ENCODE measurements at regions not wholly inside any gene's neighbourhood (a gene's known extent, or its start where the extent isn't known, plus 50 kb on each side); places are given as distances from the start of the nearest gene placed in this dataset.

DNA sequence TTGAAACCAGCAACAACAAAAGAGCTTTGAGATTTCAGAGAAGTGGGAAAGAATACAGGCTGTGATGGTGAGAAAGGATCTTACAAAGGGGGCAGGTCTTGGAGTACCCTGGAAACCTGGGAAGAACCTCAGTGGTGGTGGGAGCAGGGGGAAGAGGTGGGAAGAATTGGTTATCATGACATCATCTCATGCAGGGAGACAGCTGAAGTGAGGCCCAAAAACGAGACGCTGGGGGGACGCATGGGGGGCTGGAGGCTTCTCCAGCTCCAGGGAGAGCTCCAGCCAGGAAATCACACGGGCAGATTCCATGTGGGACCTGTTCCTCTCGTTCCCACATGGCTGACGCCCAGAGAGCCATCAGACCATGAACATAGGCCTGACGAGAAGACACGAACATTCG lies 177.3 kb upstream of the RNF32 start:
- DNase-seq (ENCODE audit: extremely low read depth in 1 of 11, low read depth in 9 of 11, low spot score in 4 of 11) = no peak

DNA sequence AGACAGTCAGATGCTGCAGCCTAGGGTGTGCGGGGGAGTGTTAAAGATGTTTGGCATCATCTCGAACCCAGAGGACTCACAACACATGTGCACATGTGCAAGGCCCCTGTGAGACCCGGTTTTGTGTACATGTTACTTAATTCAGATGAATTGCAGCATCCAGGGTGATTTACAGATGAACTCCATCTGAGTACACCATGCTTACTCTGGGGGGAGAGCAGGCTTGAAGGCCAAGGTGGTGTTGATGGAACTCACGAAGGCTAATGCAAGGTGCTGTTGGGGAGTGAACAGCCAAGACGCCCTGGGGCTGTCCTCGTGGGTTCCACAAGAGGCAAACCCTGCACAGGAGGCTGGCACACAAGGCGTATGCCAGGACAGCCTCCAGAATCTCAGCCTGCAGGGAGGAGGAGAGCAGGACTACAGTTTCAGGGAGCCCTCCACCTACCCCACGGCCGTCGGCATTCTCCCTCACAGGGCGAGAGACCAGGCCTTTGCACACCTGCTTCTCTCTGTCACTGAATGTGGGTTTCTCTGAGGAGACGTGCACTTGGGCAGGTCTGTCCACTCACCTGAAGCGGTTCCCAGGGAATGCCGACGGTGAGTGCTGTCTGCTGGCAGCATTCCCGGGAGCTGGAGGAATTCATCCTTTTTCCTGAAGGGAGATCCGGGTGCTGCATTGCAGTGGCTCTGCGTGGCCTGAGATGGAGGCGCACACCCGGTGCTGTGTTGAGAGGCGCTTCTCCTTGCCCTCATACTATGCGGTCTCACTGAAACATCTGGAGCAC lies 178.5 kb upstream of the RNF32 start:
- DNase-seq (ENCODE audit: extremely low read depth in 1 of 11, low read depth in 9 of 11, low spot score in 4 of 11) = no peak

DNA sequence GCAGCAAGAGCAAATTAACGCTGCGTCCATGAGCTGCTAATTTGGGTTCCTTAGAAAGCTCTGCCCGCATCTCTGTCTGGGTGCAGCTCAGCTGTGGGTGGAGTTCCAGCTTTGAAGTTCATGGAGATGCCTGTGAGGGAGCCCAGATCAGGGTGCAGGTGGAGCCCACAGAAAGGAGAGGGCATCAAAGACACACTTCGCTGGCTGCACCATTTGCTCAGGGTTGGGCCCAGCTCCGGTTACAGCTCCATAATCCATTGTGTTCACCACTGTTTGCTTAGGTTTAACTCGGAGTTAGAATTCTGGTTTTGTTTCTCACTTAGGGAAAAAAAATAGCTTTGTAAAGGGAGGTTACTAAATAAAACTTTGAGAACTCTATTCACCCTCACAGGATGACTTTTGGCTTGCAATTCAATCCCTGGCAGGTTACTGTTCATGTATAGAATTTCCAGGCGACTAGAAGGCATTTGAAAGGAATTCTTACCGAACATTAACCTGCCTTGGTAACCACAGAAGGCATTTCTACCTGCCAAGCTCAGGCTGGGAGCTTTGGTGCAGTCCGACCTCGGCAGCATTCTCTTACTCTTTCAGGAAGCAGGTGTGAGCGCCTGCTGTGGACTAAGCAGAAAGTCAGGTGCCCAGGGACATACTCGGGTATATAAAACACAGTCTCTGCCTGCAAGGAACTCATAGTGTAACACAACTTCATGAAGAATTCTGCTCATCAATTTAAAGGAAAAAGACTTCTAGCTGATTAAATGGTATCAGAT lies 179.5 kb upstream of the RNF32 start:
- peak in 4 of 11 donors; percentile 10 to 35 (median 32) for DNase-seq (ENCODE audit: extremely low read depth in 1 of 11, low read depth in 9 of 11, low spot score in 4 of 11)

DNA sequence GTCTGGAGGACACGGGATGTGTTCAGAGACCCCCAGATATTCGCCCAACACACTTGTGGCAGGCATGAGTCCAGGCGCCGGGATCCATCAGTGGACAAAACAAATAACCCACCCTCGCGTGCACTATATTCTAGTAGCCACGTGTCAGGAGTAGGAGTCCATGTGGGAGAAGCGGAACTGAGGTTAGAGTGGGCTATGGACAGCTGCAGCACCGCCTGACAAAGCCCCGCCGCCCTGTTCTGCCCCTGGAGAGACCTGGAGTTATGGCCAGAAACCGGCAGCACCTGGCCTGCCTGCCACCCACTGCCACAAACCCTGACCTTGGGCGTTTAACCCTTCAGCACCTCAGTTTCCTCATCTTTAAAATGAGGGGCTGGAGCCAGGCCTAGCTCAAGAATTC lies 181.0 kb upstream of the RNF32 start:
- DNase-seq (ENCODE audit: extremely low read depth in 1 of 11, low read depth in 9 of 11, low spot score in 4 of 11) = no peak

- DNase-seq (ENCODE audit: extremely low read depth in 1 of 11, low read depth in 9 of 11, low spot score in 4 of 11) = no peak
Observed at GRCh38 chr7:156459067-156459466, 181.5 kb upstream of the RNF32 start.

DNA sequence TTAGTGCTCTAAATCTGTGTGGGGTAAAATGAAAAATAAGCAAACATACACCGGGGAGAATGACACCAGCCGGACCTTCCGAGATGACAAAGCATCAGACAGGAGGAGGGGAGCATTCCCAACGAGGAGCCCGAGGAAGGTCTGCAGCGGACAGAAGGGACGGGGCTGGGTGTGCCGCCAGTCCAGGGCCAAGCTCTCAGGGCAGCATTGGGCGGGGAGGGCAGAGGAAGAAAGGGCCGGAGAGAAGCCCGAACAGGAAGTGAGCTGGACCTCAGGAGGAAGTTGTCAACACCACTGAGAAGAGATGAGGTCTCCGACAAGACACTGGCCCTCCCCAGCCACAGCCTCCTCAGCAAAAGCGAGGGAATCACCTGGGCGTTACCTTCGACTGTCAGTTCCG lies 182.6 kb upstream of the RNF32 start:
- no peak for DNase-seq (ENCODE audit: extremely low read depth in 1 of 11, low read depth in 9 of 11, low spot score in 4 of 11)

DNA sequence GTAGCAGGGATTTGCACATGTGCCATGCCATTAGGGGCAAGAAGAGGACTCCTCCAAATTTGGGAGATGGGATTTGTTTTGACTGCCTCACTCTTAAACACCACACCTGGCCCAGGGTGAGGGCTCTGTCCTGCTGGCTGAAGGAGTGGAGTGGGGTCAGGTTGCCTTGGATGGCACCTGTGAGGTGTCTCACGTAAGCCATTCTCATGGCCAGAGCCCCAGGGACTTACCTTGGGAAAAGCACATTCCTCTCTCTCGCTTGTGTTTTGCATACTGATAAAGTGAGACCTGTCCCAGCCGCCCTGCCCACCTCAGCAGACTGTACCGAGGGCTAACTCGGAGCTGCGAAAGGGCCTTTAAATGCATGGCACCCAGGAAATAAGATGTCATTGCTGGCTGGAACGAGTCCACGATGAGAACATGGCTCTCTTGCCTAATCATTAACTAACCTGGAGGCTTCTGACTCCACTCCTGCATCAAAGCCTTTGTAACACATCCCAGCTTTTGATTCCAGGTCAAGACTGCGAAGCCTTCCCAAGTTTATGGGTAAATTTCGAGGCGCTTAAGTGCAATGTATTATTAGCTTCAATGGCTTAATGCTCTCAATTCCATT lies 184.0 kb upstream of the RNF32 start:
- peak in 3 of 11 donors; percentile 12 to 36 (median 26) for DNase-seq (ENCODE audit: extremely low read depth in 1 of 11, low read depth in 9 of 11, low spot score in 4 of 11)

DNA sequence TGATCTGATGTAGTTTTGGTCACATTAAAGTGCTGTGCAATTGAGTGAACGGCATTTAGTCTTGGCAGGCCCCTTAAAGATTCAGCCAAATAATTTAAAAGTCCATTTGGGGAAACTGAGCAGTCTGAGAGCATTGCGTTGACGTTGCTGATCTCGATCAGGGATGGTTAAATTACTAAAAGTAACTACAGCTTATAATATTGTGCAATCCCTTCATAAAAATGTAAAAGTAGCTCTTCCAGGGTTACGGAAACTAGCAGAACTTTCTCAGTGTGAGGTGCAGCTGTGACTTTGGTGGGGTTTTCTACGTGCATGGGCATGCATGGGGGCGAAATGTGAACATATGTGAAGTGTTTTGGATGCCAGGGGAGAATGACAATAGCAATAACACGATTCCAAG lies 184.5 kb upstream of the RNF32 start:
- no peak for DNase-seq (ENCODE audit: extremely low read depth in 1 of 11, low read depth in 9 of 11, low spot score in 4 of 11)

- DNase-seq (ENCODE audit: extremely low read depth in 1 of 11, low read depth in 9 of 11, low spot score in 4 of 11) = no peak
Observed at GRCh38 chr7:156450473-156450872, 190.1 kb upstream of the RNF32 start.

DNA sequence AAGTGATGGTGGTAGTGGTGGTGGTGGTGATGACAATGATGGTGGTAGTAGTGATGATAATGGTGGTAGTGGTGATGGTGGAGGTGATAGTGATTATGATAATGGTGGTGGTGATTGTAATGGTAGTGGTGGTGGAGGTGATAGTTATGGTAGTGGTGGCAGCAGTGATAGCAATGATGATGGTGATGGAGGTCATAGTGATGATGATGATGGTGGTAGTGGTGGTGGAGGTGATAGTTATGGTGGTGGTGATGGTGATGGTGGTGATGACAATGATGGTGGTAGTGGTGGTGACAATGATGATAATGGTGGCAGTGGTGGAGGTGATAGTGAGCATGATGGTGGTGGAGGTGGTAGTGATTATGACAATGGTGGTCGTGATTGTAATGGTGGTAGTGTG lies 191.7 kb upstream of the RNF32 start:
- no peak for DNase-seq (ENCODE audit: extremely low read depth in 1 of 11, low read depth in 9 of 11, low spot score in 4 of 11)

GRCh38 chr7:156446990-156447389 lies 193.6 kb upstream of the RNF32 start:
- no peak for DNase-seq (ENCODE audit: extremely low read depth in 1 of 11, low read depth in 9 of 11, low spot score in 4 of 11)

- no peak for DNase-seq (ENCODE audit: extremely low read depth in 1 of 11, low read depth in 9 of 11, low spot score in 4 of 11)
Observed at GRCh38 chr7:156445997-156446761, 194.4 kb upstream of the RNF32 start.

GRCh38 chr7:156442516-156442915 lies 198.1 kb upstream of the RNF32 start:
- no peak for DNase-seq (ENCODE audit: extremely low read depth in 1 of 11, low read depth in 9 of 11, low spot score in 4 of 11)

GRCh38 chr7:156440456-156440855 lies 200.1 kb upstream of the RNF32 start:
- DNase-seq (ENCODE audit: extremely low read depth in 1 of 11, low read depth in 9 of 11, low spot score in 4 of 11) = no peak

DNA sequence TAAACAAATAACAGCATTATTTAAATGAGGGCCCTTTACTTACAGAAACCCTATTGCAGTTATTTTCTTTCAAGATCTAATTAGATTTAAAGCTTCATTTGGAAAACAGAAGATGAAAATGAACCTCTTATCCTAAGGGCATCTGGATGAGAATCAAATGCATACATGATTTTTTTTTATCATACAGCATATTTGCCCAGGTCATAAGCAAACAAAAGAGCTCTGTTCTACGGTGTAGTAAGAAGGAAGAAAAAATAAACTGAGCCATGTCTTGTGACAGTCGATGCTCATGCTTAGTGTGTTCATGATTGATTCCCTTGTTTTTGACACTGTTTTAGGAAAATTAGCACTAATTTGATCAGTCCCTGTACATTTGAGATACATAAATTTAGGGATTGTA lies 202.6 kb upstream of the RNF32 start:
- DNase-seq (ENCODE audit: extremely low read depth in 1 of 11, low read depth in 9 of 11, low spot score in 4 of 11) = no peak

DNA sequence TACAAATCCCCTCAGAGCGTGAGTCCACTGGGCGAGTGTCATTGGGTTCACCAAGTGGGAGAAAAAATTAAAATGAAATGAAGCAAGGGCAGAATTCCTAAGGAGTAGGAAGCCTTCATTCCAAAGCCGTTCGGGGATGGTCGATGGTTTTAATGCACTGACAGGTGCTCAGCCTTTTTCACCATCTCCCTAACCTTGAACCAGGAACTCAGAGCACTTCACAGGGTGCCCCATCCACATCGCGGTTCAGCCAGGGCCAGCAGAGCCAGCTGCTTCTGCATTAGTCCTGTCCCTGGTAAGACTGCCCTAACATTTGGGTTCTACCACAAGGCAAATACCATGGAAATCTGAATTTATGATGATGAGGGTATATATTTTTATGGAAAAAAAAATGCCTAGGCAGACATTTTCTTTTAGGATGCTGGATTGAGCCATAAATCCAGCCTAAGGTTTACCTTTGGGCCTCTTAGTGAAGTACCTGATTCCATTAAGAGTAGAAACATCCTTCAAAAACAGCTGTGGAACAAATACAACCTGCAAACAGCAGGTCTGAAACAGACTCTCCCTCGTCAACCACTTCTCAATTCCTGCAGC lies 203.5 kb upstream of the RNF32 start:
- no peak for DNase-seq (ENCODE audit: extremely low read depth in 1 of 11, low read depth in 9 of 11, low spot score in 4 of 11)

DNA sequence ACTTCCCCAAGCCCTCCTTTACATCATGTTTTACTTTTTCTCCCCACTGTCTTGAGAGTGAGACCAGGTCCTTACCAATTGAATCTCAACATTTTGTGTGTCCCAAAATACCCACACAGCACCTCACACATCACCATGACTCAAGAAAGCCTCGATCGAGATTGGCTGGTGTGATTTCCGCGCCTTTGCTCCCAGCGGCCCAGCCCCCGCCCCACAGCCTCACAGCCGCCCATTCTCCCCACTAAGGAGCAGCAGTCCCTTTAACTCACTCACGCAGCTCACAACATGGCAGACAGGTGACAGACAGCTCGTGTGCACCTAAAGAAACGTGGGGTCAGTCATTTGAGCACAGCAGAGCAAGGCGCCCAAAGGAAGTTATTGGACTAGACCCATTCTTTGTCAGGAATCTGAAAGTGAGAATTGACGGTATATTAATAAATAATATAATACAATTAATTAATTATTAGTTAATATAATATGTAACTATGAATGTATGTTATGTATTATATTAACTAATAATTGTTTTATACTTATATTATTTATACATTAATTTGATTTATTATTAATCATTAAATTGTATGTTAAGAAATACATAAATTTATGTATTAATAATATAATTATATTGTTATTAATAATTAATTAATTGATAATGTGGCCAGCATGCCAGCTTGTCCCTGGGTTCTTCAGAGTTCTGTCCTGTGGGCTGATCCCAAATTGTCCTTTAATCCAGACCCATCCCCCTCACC lies 204.9 kb upstream of the RNF32 start:
- no peak for DNase-seq (ENCODE audit: extremely low read depth in 1 of 11, low read depth in 9 of 11, low spot score in 4 of 11)

DNA sequence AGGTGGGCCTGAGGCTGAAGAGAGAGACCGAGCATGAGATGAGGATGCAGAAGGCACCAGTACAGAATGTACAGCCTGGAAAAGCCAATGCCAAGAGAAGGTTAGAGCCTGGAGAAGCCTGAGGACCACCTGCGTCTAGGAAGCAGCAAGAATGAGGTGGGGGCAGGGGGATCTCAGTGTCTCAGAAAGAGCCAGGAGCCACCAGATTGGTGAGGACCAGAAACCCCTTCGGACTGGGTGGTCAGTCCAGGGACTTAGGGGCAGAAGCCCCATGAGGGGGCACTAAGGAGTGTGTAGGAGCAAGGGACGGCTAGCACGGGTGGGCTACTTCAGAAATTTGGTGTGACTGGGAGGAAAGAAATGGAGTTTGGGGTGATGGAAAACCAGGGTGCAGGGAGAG lies 205.9 kb upstream of the RNF32 start:
- DNase-seq (ENCODE audit: extremely low read depth in 1 of 11, low read depth in 9 of 11, low spot score in 4 of 11) = no peak

All from renal cortex interstitium (tissue), 11 donors.